K562 (cell line): ENCODE measurements at regions not wholly inside any gene's neighbourhood (a gene's known extent, or its start where the extent isn't known, plus 50 kb on each side); places are given as distances from the start of the nearest gene placed in this dataset.

Experiments
- ATAC-seq: fragments of 200-7000 bp; cut with Tn5 transposase; 3 replicates; pipeline ENCODE4 v1.9.1; 2020; ENCODE audit warnings: moderate library complexity
- BruUV-seq: library from RNA; stranded (reverse); fragments of 400-500 nt; replicated peaks from 2 replicates; lab custom pipeline; 2021; lab: Mats Ljungman, UMichigan
- CTCF ChIA-PET: fragments of 300-600 bp; formaldehyde crosslinking; extraction: SDS; loops from one replicate; lab custom pipeline; 2021; ENCODE audit warnings: low intra/inter-chr PET ratio; lab: Yijun Ruan, JAX
- POLR2A ChIA-PET: fragments of 300-600, 350-650 bp; sonication (Branson Sonifier 250); formaldehyde crosslinking; extraction: SDS; loops from one replicate; lab custom pipeline; 2021; ENCODE audit warnings: antibody characterized with exemption, inconsistent platforms; lab: Yijun Ruan, JAX
- DNase-seq, 4 experiments: peaks; one replicate each; pipeline versions ENCODE4 v3.0.0 to v3.0.0-alpha.2; 2011 to 2018; ENCODE audit warnings: low spot score in 3 of 4, mixed read lengths in 3 of 4; ENCODE audit errors: extremely low read depth in 1 of 4
- FAIRE-seq: peaks from 2 replicates; lab custom pipeline; 2011; peaks lifted over from hg19 to GRCh38; lab: Jason Lieb, UNC
- H2AFZ ChIP-seq: 2 replicates; pipeline ENCODE4 v1.6.0; 2011; ENCODE audit warnings: low read depth, low read length, control low read depth, inconsistent platforms
- H3K27ac ChIP-seq: fragments of 200-600 bp; 3 replicates; pipeline ENCODE4 v1.8.0; 2011; ENCODE audit warnings: low read depth, mild to moderate bottlenecking, control low read depth, inconsistent platforms, low read length, moderate library complexity, mixed read lengths; ENCODE audit errors: extremely low read depth
- H3K27me3 ChIP-seq, 2 experiments: fragments of 300-600 bp in 1 of 2; 2 replicates in 1 of 2; 3 replicates in 1 of 2; pipeline versions ENCODE4 v1.6.0 to v1.8.0; 2011; ENCODE audit warnings: inconsistent platforms in 2 of 2, low read length in 2 of 2, mild to moderate bottlenecking in 1 of 2, mixed read lengths in 1 of 2, moderate library complexity in 1 of 2; ENCODE audit not compliant: control insufficient read depth in 2 of 2, insufficient read depth in 2 of 2
- H3K36me3 ChIP-seq: fragments of 300-600 bp; 3 replicates; pipeline ENCODE4 v1.8.0; 2011; ENCODE audit warnings: mild to moderate bottlenecking, low read length, inconsistent platforms; ENCODE audit not compliant: control insufficient read depth, insufficient read depth
- H3K4me1 ChIP-seq, 2 experiments: fragments of 200-600 bp in 1 of 2; replicated peaks in 1 of 2; 2 replicates in 1 of 2; 3 replicates in 1 of 2; pipeline versions ENCODE4 v1.5.1 to v1.8.0; 2011; ENCODE audit warnings: inconsistent platforms in 2 of 2, low read length in 2 of 2, mild to moderate bottlenecking in 1 of 2, mixed read lengths in 1 of 2, moderate library complexity in 1 of 2; ENCODE audit not compliant: control insufficient read depth in 2 of 2, insufficient read depth in 2 of 2
- H3K4me2 ChIP-seq: 2 replicates; pipeline ENCODE4 v1.6.1; 2011; ENCODE audit warnings: low read length, control low read depth, inconsistent platforms, mixed read lengths; ENCODE audit not compliant: insufficient read depth
- H3K4me3 ChIP-seq: fragments of 200-600 bp; sonication (generic), shearing (Covaris generic); 2 replicates; pipeline ENCODE4 v1.5.1; 2016; ENCODE audit warnings: control low read depth, inconsistent platforms
- H3K79me2 ChIP-seq: fragments of 200-600 bp; 3 replicates; pipeline ENCODE4 v1.8.0; 2011; ENCODE audit warnings: low read length, inconsistent platforms; ENCODE audit not compliant: control insufficient read depth, insufficient read depth
- H3K9ac ChIP-seq, 2 experiments: 2 replicates each; pipeline versions ENCODE4 v1.6.0 to v1.6.1; 2011; ENCODE audit warnings: low read depth in 2 of 2, low read length in 2 of 2, control low read depth in 1 of 2, inconsistent platforms in 1 of 2, mild to moderate bottlenecking in 1 of 2, mixed read lengths in 1 of 2; ENCODE audit not compliant: insufficient read depth in 1 of 2
- H3K9me1 ChIP-seq: one replicate; pipeline ENCODE4 v1.6.0; 2011; ENCODE audit warnings: inconsistent platforms, mild to moderate bottlenecking, low read length, moderate library complexity; ENCODE audit not compliant: control insufficient read depth, insufficient read depth
- H3K9me3 ChIP-seq: replicated peaks from 2 replicates; pipeline ENCODE4 v1.5.1; 2011; ENCODE audit warnings: low read depth, low read length, inconsistent platforms; ENCODE audit not compliant: control insufficient read depth, insufficient read depth
- H4K20me1 ChIP-seq: replicated peaks from 2 replicates; pipeline ENCODE4 v1.6.1; 2011; ENCODE audit warnings: low read length, inconsistent platforms, mixed read lengths; ENCODE audit not compliant: control insufficient read depth, insufficient read depth
- ARID3B ChIP-seq: fragments of 250-450 bp; sonication (Bioruptor Pico); IDR thresholded peaks from 2 replicates; pipeline ENCODE4 v1.4.0; 2020; ENCODE audit warnings: borderline replicate concordance
- CEBPG ChIP-seq, 3 experiments: fragments of 200-800 bp in 1 of 3; sonication (Bioruptor generic) in 1 of 3; sonication (generic) in 1 of 3; formaldehyde crosslinking in 1 of 3; IDR thresholded peaks in 2 of 3; conservative IDR thresholded peaks in 1 of 3; 2 replicates each; pipeline versions ENCODE4 v1.6.1 to v1.8.0; 2016 to 2022; ENCODE audit warnings: missing compliant biosample characterization in 2 of 3, missing genetic modification characterization in 2 of 3, mild to moderate bottlenecking in 1 of 3, missing genetic modification reagents in 1 of 3
- GABPB1 ChIP-seq: sonication (generic); formaldehyde crosslinking; IDR thresholded peaks from 2 replicates; pipeline ENCODE4 v1.8.0; 2022; ENCODE audit warnings: mild to moderate bottlenecking, missing genetic modification reagents
- MAFK ChIP-seq: IDR thresholded peaks from 2 replicates; pipeline ENCODE4 v1.6.1; 2011; ENCODE audit warnings: low read length, improper control_type of control experiment
- NCOA2 ChIP-seq, 2 experiments: fragments of 450-650 bp; IDR thresholded peaks; 2 replicates each; pipeline ENCODE4 v1.6.1; 2018; ENCODE audit warnings: mild to moderate bottlenecking in 2 of 2, moderate library complexity in 1 of 2; ENCODE audit not compliant: partially characterized antibody in 2 of 2
- NR1H2 ChIP-seq: sonication (generic); formaldehyde crosslinking; IDR thresholded peaks from 2 replicates; pipeline ENCODE4 v1.4.0; 2020; ENCODE audit warnings: mild to moderate bottlenecking, missing genetic modification reagents
- SMARCE1 ChIP-seq: fragments of 450-650 bp; IDR thresholded peaks from 2 replicates; pipeline ENCODE4 v1.7.1; 2016; ENCODE audit warnings: mild to moderate bottlenecking
- TCFL5 ChIP-seq: fragments of 250-450 bp; sonication (Bioruptor Pico); conservative IDR thresholded peaks from 2 replicates; pipeline ENCODE4 v1.6.1; 2021; ENCODE audit warnings: mild to moderate bottlenecking, moderate library complexity, matching md5 sums
- ZNF444 ChIP-seq: fragments of 250-450 bp; sonication (Bioruptor Pico); IDR thresholded peaks from 2 replicates; pipeline ENCODE4 v1.4.0; 2020; ENCODE audit warnings: mild to moderate bottlenecking, moderate library complexity
- ZNF507 ChIP-seq: conservative IDR thresholded peaks from 2 replicates; pipeline ENCODE4 v1.6.1; 2017; ENCODE audit warnings: missing genetic modification characterization, missing compliant biosample characterization
- WGBS: fragments of 100-300 bp; shearing (Covaris generic); methylation state at CpG from one replicate; pipeline ENCODE4 v1.1.6; 2016; ENCODE audit warnings: low coverage, mixed read lengths; ENCODE audit not compliant: insufficient coverage; ENCODE audit errors: missing lambda C conversion rate; 5-methylcytosine and 5-hydroxymethylcytosine counted together
- in situ Hi-C: fragments of 300-500 bp; cut with MboI; formaldehyde crosslinking; loops from 4 replicates; pipeline ENCODE4 v1.15.0; 2018; ENCODE audit warnings: inconsistent platforms, mixed read lengths
- intact Hi-C: fragments of 100-400 bp; cut with micrococcal nuclease; formaldehyde crosslinking; loops from 2 replicates; pipeline ENCODE4 v1.14.2; 2022
- TF ChIP-seq, protein P1 (sequence below), 3 experiments: fragments of 200-800 bp in 1 of 3; fragments of 250-450 bp in 1 of 3; fragments of 450-650 bp in 1 of 3; sonication (Bioruptor Pico) in 1 of 3; sonication (Bioruptor generic) in 1 of 3; formaldehyde crosslinking in 1 of 3; IDR thresholded peaks; 2 replicates each; pipeline versions ENCODE4 v1.6.1 to v1.8.0; 2016 to 2022; ENCODE audit warnings: mild to moderate bottlenecking in 2 of 3, missing genetic modification characterization in 2 of 3, missing compliant biosample characterization in 1 of 3, moderate library complexity in 1 of 3
- TF ChIP-seq, protein P2 (sequence below): fragments of 450-650 bp; formaldehyde crosslinking; IDR thresholded peaks from 2 replicates; pipeline ENCODE4 v1.4.0; 2022; ENCODE audit warnings: missing genetic modification characterization
- TF ChIP-seq, protein P3 (sequence below): fragments of 150-350 bp; IDR thresholded peaks from 2 replicates; pipeline ENCODE4 v1.6.1; 2014; ENCODE audit warnings: low read depth, mild to moderate bottlenecking, low read length, borderline replicate concordance

DNA sequence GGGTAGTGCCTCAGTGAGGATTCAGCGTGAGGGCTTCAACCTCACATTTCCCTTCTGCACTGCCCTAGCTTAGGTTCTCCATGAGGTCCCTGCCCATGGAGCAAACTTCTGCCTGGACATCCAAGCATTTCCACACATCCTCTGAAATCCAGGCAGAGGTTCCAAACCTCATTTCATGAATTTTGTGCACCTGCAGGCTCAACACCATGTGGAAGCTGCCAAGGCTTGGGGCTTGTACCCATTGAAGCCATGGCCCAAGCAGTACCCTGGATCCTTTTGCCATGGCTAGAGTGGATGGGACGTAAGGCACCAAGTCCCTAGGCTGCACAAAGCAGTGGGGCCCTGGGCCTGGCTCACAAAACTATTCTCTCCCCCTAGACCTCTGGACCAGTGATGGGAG lies 877.1 kb upstream of the KLHL1 start:
- no peak for ATAC-seq
- POLR2A ChIA-PET, result no interaction called here
- no peaks in the 10 kb centered on the region for H4K20me1 ChIP-seq
- H3K9me1 ChIP-seq, result no peaks in the 10 kb centered on the region
- H3K36me3 ChIP-seq, result no peaks in the 10 kb centered on the region
- 0% methylated on average over 1 of the region's 2 CpGs for WGBS
- DNase-seq, result no peak
- H3K9me3 ChIP-seq, result no peaks in the 10 kb centered on the region
- CTCF ChIA-PET, result no interaction called here
- no peak overlapping the region for H3K4me3 ChIP-seq
- intact Hi-C loops (no loop called here), in situ Hi-C loops (no loop called here)
- BruUV-seq, result no TSS peak
- H3K9ac ChIP-seq, result no peak overlapping the region
- H3K4me2 ChIP-seq, result no peak overlapping the region
- H2AFZ ChIP-seq, result no peak overlapping the region
- H3K27me3 ChIP-seq, result no peaks in the 10 kb centered on the region
- H3K79me2 ChIP-seq, result no peaks in the 10 kb centered on the region
- no peaks in the 10 kb centered on the region for H3K4me1 ChIP-seq
- H3K27ac ChIP-seq, result no peak overlapping the region
- no peak for FAIRE-seq
- TF ChIP-seq GABPB1 (CRISPR knock-in tag), result no peak
- no peak for TF ChIP-seq NCOA2 (IDR thresholded peaks at IDR 0.05; ENCODE audit: partially characterized antibody in 2 of 2)
- TF ChIP-seq, protein P1, sequence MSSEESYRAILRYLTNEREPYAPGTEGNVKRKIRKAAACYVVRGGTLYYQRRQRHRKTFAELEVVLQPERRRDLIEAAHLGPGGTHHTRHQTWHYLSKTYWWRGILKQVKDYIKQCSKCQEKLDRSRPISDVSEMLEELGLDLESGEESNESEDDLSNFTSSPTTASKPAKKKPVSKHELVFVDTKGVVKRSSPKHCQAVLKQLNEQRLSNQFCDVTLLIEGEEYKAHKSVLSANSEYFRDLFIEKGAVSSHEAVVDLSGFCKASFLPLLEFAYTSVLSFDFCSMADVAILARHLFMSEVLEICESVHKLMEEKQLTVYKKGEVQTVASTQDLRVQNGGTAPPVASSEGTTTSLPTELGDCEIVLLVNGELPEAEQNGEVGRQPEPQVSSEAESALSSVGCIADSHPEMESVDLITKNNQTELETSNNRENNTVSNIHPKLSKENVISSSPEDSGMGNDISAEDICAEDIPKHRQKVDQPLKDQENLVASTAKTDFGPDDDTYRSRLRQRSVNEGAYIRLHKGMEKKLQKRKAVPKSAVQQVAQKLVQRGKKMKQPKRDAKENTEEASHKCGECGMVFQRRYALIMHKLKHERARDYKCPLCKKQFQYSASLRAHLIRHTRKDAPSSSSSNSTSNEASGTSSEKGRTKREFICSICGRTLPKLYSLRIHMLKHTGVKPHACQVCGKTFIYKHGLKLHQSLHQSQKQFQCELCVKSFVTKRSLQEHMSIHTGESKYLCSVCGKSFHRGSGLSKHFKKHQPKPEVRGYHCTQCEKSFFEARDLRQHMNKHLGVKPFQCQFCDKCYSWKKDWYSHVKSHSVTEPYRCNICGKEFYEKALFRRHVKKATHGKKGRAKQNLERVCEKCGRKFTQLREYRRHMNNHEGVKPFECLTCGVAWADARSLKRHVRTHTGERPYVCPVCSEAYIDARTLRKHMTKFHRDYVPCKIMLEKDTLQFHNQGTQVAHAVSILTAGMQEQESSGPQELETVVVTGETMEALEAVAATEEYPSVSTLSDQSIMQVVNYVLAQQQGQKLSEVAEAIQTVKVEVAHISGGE (CRISPR knock-in tag; IDR thresholded peaks at IDR 0.05), result no peak
- TF ChIP-seq, protein P2, sequence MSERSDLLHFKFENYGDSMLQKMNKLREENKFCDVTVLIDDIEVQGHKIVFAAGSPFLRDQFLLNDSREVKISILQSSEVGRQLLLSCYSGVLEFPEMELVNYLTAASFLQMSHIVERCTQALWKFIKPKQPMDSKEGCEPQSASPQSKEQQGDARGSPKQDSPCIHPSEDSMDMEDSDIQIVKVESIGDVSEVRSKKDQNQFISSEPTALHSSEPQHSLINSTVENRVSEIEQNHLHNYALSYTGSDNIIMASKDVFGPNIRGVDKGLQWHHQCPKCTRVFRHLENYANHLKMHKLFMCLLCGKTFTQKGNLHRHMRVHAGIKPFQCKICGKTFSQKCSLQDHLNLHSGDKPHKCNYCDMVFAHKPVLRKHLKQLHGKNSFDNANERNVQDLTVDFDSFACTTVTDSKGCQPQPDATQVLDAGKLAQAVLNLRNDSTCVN (CRISPR knock-in tag), result no peak
- TF ChIP-seq ARID3B (CRISPR knock-in tag), result no peak
- TF ChIP-seq NR1H2 (CRISPR knock-in tag), result no peak
- TF ChIP-seq TCFL5, result no peak
- TF ChIP-seq CEBPG (CRISPR knock-in tag; IDR thresholded peaks at IDR 0.05), result no peak
- no peak for TF ChIP-seq CEBPG (tag; conservative IDR thresholded peaks at IDR 0.05 in 1 of 2, IDR thresholded peaks at IDR 0.05 in 1 of 2)
- no peak for TF ChIP-seq MAFK
- TF ChIP-seq ZNF507 (tag), result no peak
- TF ChIP-seq, protein P3, sequence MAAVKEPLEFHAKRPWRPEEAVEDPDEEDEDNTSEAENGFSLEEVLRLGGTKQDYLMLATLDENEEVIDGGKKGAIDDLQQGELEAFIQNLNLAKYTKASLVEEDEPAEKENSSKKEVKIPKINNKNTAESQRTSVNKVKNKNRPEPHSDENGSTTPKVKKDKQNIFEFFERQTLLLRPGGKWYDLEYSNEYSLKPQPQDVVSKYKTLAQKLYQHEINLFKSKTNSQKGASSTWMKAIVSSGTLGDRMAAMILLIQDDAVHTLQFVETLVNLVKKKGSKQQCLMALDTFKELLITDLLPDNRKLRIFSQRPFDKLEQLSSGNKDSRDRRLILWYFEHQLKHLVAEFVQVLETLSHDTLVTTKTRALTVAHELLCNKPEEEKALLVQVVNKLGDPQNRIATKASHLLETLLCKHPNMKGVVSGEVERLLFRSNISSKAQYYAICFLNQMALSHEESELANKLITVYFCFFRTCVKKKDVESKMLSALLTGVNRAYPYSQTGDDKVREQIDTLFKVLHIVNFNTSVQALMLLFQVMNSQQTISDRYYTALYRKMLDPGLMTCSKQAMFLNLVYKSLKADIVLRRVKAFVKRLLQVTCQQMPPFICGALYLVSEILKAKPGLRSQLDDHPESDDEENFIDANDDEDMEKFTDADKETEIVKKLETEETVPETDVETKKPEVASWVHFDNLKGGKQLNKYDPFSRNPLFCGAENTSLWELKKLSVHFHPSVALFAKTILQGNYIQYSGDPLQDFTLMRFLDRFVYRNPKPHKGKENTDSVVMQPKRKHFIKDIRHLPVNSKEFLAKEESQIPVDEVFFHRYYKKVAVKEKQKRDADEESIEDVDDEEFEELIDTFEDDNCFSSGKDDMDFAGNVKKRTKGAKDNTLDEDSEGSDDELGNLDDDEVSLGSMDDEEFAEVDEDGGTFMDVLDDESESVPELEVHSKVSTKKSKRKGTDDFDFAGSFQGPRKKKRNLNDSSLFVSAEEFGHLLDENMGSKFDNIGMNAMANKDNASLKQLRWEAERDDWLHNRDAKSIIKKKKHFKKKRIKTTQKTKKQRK, result no peak
- no peak for TF ChIP-seq SMARCE1
- no peak for TF ChIP-seq ZNF444
